ENCODE measurements at regions not wholly inside any gene's neighbourhood (a gene's known extent, or its start where the extent isn't known, plus 50 kb on each side); places are given as distances from the start of the nearest gene placed in this dataset.
"Not testable (repeated sequence)": the region's sequence is repeated elsewhere in the genome, so short reads cannot be mapped to it uniquely, and the experiment has no call there.

DNA sequence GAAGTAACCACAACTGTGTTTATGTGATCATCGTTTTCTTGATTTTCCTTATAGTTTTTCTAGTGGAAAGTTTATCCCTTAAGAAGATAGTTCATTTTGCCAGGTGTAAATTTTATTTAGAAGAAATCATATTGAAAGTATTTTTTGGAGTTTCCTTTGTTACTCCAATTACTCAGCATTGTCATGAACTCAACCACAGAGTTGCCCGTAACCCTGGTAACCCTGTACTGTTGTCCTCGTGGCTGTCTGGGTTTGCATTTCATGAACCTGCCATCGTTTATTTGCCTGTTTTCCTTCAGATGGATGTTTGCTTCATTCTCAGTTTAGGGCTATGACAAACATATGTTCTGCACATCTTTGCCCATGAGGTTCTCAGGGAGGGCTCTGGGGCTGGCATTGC, 534.3 kb downstream of the GOLGA6L6 start:
- TF ChIP-seq, protein P1, sequence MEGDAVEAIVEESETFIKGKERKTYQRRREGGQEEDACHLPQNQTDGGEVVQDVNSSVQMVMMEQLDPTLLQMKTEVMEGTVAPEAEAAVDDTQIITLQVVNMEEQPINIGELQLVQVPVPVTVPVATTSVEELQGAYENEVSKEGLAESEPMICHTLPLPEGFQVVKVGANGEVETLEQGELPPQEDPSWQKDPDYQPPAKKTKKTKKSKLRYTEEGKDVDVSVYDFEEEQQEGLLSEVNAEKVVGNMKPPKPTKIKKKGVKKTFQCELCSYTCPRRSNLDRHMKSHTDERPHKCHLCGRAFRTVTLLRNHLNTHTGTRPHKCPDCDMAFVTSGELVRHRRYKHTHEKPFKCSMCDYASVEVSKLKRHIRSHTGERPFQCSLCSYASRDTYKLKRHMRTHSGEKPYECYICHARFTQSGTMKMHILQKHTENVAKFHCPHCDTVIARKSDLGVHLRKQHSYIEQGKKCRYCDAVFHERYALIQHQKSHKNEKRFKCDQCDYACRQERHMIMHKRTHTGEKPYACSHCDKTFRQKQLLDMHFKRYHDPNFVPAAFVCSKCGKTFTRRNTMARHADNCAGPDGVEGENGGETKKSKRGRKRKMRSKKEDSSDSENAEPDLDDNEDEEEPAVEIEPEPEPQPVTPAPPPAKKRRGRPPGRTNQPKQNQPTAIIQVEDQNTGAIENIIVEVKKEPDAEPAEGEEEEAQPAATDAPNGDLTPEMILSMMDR (IDR thresholded peaks at IDR 0.05) = not testable (repeated sequence)
- not testable (repeated sequence) for TF ChIP-seq ZFX (IDR thresholded peaks at IDR 0.05; ENCODE audit: borderline replicate concordance)

Data from 22Rv1 (cell line).